ENCODE measurements at regions not wholly inside any gene's neighbourhood (a gene's known extent, or its start where the extent isn't known, plus 50 kb on each side); places are given as distances from the start of the nearest gene placed in this dataset.

- Histone ChIP-seq H3K27ac (ENCODE audit: low read depth, low read length) (no peak overlapping the region), H3K27me3 (ENCODE audit: control insufficient read depth, insufficient read depth, low read length) (no peaks in the 10 kb centered on the region), H3K36me3 (ENCODE audit: control insufficient read depth, insufficient read depth, low read length) (no peaks in the 10 kb centered on the region), H3K4me3 (ENCODE audit: low read length) (no peak overlapping the region), H3K4me1 (ENCODE audit: control insufficient read depth, insufficient read depth, low read length) (peaks cover 2% of the 10 kb centered on the region), H3K9ac (ENCODE audit: low read length) (no peak overlapping the region)
Measured at GRCh38 chr3:152779653-152780052, 55.3 kb upstream of the P2RY1 start.

- no peaks in the 10 kb centered on the region for H3K27me3 ChIP-seq (ENCODE audit: control insufficient read depth, insufficient read depth, low read length)
- H3K9ac ChIP-seq (ENCODE audit: low read length): no peak overlapping the region
- H3K27ac ChIP-seq (ENCODE audit: low read depth, low read length): no peak overlapping the region
- H3K4me1 ChIP-seq (ENCODE audit: control insufficient read depth, insufficient read depth, low read length): peaks cover 2% of the 10 kb centered on the region
- no peak overlapping the region for H3K4me3 ChIP-seq (ENCODE audit: low read length)
- H3K36me3 ChIP-seq (ENCODE audit: control insufficient read depth, insufficient read depth, low read length): no peaks in the 10 kb centered on the region
Measured at GRCh38 chr3:152780553-152780952, 54.4 kb upstream of the P2RY1 start.

- H3K27ac ChIP-seq (ENCODE audit: low read depth, low read length): no peak overlapping the region
- no peaks in the 10 kb centered on the region for H3K36me3 ChIP-seq (ENCODE audit: control insufficient read depth, insufficient read depth, low read length)
- no peak overlapping the region for H3K9ac ChIP-seq (ENCODE audit: low read length)
- H3K4me3 ChIP-seq (ENCODE audit: low read length): no peak overlapping the region
- no peaks in the 10 kb centered on the region for H3K27me3 ChIP-seq (ENCODE audit: control insufficient read depth, insufficient read depth, low read length)
- H3K4me1 ChIP-seq (ENCODE audit: control insufficient read depth, insufficient read depth, low read length): no peaks in the 10 kb centered on the region
Measured at GRCh38 chr3:152785051-152785450, 49.9 kb upstream of the P2RY1 start.

All from rectal smooth muscle tissue (tissue), 1 donor.